Esophagus muscularis mucosa (tissue), 4 donors: ENCODE measurements at regions not wholly inside any gene's neighbourhood (a gene's known extent, or its start where the extent isn't known, plus 50 kb on each side); places are given as distances from the start of the nearest gene placed in this dataset.

Experiments used
- CTCF ChIP-seq, 3 experiments: fragments of 200-600 bp in 2 of 3; fragments of 450-650 bp in 1 of 3; sonication (generic) in 2 of 3; IDR thresholded peaks; one replicate each; pipeline ENCODE4 v1.5.1; 2017 to 2019; ENCODE audit warnings: antibody characterized with exemption in 3 of 3, mild to moderate bottlenecking in 2 of 3, moderate library complexity in 1 of 3
- EP300 ChIP-seq: sonication (generic); formaldehyde crosslinking; IDR thresholded peaks from one replicate; pipeline ENCODE4 v1.6.1; 2017; ENCODE audit warnings: antibody characterized with exemption
- POLR2A ChIP-seq: fragments of 450-650 bp; IDR thresholded peaks from one replicate; pipeline ENCODE4 v1.6.1; 2017; ENCODE audit warnings: antibody characterized with exemption, moderate library complexity, mild to moderate bottlenecking, low read depth
- POLR2AphosphoS5 ChIP-seq, 2 donors: sonication (generic); formaldehyde crosslinking; IDR thresholded peaks; one replicate each; pipeline ENCODE4 v1.6.1; 2017; ENCODE audit warnings: antibody characterized with exemption in 2 of 2

- TF ChIP-seq POLR2A = no peak
- no peak for TF ChIP-seq CTCF (IDR thresholded peaks at IDR 0.05)
- no peak for TF ChIP-seq EP300
- no peak for TF ChIP-seq POLR2AphosphoS5 (IDR thresholded peaks at IDR 0.05)
Measured at GRCh38 chr5:2036885-2037284, 154.2 kb upstream of the IRX4 start.
